H9 (cell line): ENCODE measurements at regions not wholly inside any gene's neighbourhood (a gene's known extent, or its start where the extent isn't known, plus 50 kb on each side); places are given as distances from the start of the nearest gene placed in this dataset.

Experiments used
- DNase-seq: peaks from one replicate; pipeline ENCODE4 v3.0.0-alpha.2; 2017
- H2AFZ ChIP-seq: one replicate; pipeline ENCODE4 v1.6.1; 2013; ENCODE audit warnings: mild to moderate bottlenecking, low read length, control low read depth, moderate library complexity
- H2AK5ac ChIP-seq: 2 replicates; pipeline ENCODE4 v1.6.1; 2013; ENCODE audit warnings: low read length, control low read depth, mixed read lengths; ENCODE audit not compliant: insufficient read length
- H2BK120ac ChIP-seq: one replicate; pipeline ENCODE4 v1.6.1; 2013; ENCODE audit warnings: low read depth, mild to moderate bottlenecking, low read length, control low read depth, inconsistent platforms; ENCODE audit not compliant: poor library complexity, severe bottlenecking
- H2BK12ac ChIP-seq: 2 replicates; pipeline ENCODE4 v1.6.1; 2013; ENCODE audit warnings: low read length, control low read depth, mixed read lengths, low read depth; ENCODE audit not compliant: insufficient read length
- H2BK15ac ChIP-seq: 2 replicates; pipeline ENCODE4 v1.6.1; 2013; ENCODE audit warnings: low read depth, low read length, control low read depth
- H2BK20ac ChIP-seq: one replicate; pipeline ENCODE4 v1.6.1; 2013; ENCODE audit warnings: low read depth, mild to moderate bottlenecking, low read length, control low read depth, inconsistent platforms; ENCODE audit not compliant: poor library complexity, severe bottlenecking
- H2BK5ac ChIP-seq: 2 replicates; pipeline ENCODE4 v1.6.1; 2013; ENCODE audit warnings: low read length, control low read depth, mixed read lengths; ENCODE audit not compliant: insufficient read length
- H3K14ac ChIP-seq: 2 replicates; pipeline ENCODE4 v1.6.1; 2013; ENCODE audit warnings: low read length, control low read depth; ENCODE audit not compliant: insufficient read depth
- H3K18ac ChIP-seq: 2 replicates; pipeline ENCODE4 v1.6.1; 2013; ENCODE audit warnings: low read depth, mild to moderate bottlenecking, mixed read lengths, low read length, control low read depth; ENCODE audit not compliant: insufficient read length
- H3K23ac ChIP-seq: 2 replicates; pipeline ENCODE4 v1.6.1; 2013; ENCODE audit warnings: low read length, control low read depth, mixed read lengths, low read depth; ENCODE audit not compliant: insufficient read length
- H3K23me2 ChIP-seq: 2 replicates; pipeline ENCODE4 v1.6.1; 2013; ENCODE audit warnings: low read depth, mild to moderate bottlenecking, mixed read lengths, low read length, control low read depth; ENCODE audit not compliant: insufficient read length, poor library complexity, severe bottlenecking
- H3K27ac ChIP-seq: 2 replicates; pipeline ENCODE4 v1.5.1; 2013; ENCODE audit warnings: low read length, control low read depth, mixed read lengths, low read depth; ENCODE audit not compliant: insufficient read length
- H3K27me3 ChIP-seq: 2 replicates; pipeline ENCODE4 v1.6.1; 2013; ENCODE audit warnings: low read length, control low read depth, inconsistent platforms; ENCODE audit not compliant: insufficient read depth
- H3K4ac ChIP-seq: 2 replicates; pipeline ENCODE4 v1.6.1; 2013; ENCODE audit warnings: low read depth, mild to moderate bottlenecking, control low read depth, inconsistent platforms, low read length, moderate library complexity
- H3K4me1 ChIP-seq: 2 replicates; pipeline ENCODE4 v1.6.1; 2013; ENCODE audit warnings: low read length, control low read depth, inconsistent platforms; ENCODE audit not compliant: insufficient read depth
- H3K4me2 ChIP-seq: 2 replicates; pipeline ENCODE4 v1.6.1; 2013; ENCODE audit warnings: low read length, control low read depth, mixed read lengths; ENCODE audit not compliant: insufficient read length, insufficient read depth
- H3K56ac ChIP-seq: 2 replicates; pipeline ENCODE4 v1.6.1; 2013; ENCODE audit warnings: low read depth, mild to moderate bottlenecking, mixed read lengths, low read length, control low read depth; ENCODE audit not compliant: insufficient read length
- H3K79me1 ChIP-seq: 2 replicates; pipeline ENCODE4 v1.6.1; 2013; ENCODE audit warnings: low read depth, mild to moderate bottlenecking, moderate library complexity, low read length, control low read depth, inconsistent platforms; ENCODE audit not compliant: insufficient read depth, poor library complexity, severe bottlenecking
- H3K79me2 ChIP-seq: 2 replicates; pipeline ENCODE4 v1.6.1; 2013; ENCODE audit warnings: low read length, control low read depth, inconsistent platforms; ENCODE audit not compliant: insufficient read depth
- H3K9ac ChIP-seq: 2 replicates; pipeline ENCODE4 v1.6.1; 2013; ENCODE audit warnings: low read length, control low read depth, mixed read lengths; ENCODE audit not compliant: insufficient read length; ENCODE audit errors: extremely low read depth
- H3K9me3 ChIP-seq: one replicate; pipeline ENCODE4 v1.6.1; 2013; ENCODE audit warnings: low read depth, low read length, inconsistent platforms; ENCODE audit not compliant: control insufficient read depth
- H3T11ph ChIP-seq: one replicate; pipeline ENCODE4 v1.6.1; 2013; ENCODE audit warnings: mild to moderate bottlenecking, low read length, control low read depth, inconsistent platforms
- H4K20me1 ChIP-seq: one replicate; pipeline ENCODE4 v1.6.1; 2013; ENCODE audit not compliant: control insufficient read depth, insufficient read length, insufficient read depth
- H4K5ac ChIP-seq: 2 replicates; pipeline ENCODE4 v1.6.1; 2013; ENCODE audit warnings: low read depth, mild to moderate bottlenecking, mixed read lengths, low read length, control low read depth; ENCODE audit not compliant: insufficient read length
- H4K8ac ChIP-seq: replicated peaks from 2 replicates; pipeline ENCODE4 v1.6.1; 2013; ENCODE audit warnings: low read length, control low read depth, mixed read lengths, low read depth; ENCODE audit not compliant: insufficient read length
- H4K91ac ChIP-seq: 2 replicates; pipeline ENCODE4 v1.6.1; 2013; ENCODE audit warnings: low read depth, mild to moderate bottlenecking, moderate library complexity, mixed read lengths, low read length, control low read depth; ENCODE audit not compliant: insufficient read length
- H3K27ac Mint-ChIP-seq, 3 experiments: 2 replicates in 2 of 3; 3 replicates in 1 of 3; pipeline ENCODE4 v1.8.0; 2020 to 2021; ENCODE audit warnings: mixed read lengths in 3 of 3, mild to moderate bottlenecking in 1 of 3, moderate library complexity in 1 of 3
- H3K27me3 Mint-ChIP-seq: 2 replicates; pipeline ENCODE4 v1.8.0; 2021; ENCODE audit warnings: low read depth, mild to moderate bottlenecking, moderate library complexity, mixed read lengths
- H3K36me3 Mint-ChIP-seq, 3 experiments: 2 replicates in 2 of 3; 3 replicates in 1 of 3; pipeline ENCODE4 v1.8.0; 2020 to 2021; ENCODE audit warnings: low read depth in 3 of 3, mixed read lengths in 3 of 3; ENCODE audit not compliant: insufficient read depth in 1 of 3
- H3K4me1 Mint-ChIP-seq, 2 experiments: 2 replicates each; pipeline ENCODE4 v1.8.0; 2020; ENCODE audit warnings: mixed read lengths in 2 of 2
- H3K4me3 Mint-ChIP-seq, 2 experiments: 2 replicates in 1 of 2; 3 replicates in 1 of 2; pipeline ENCODE4 v1.8.0; 2020 to 2021; ENCODE audit warnings: mild to moderate bottlenecking in 2 of 2, mixed read lengths in 2 of 2, moderate library complexity in 1 of 2
- H3K9me3 Mint-ChIP-seq, 2 experiments: 2 replicates in 1 of 2; 3 replicates in 1 of 2; pipeline ENCODE4 v1.8.0; 2020; ENCODE audit warnings: mild to moderate bottlenecking in 2 of 2, mixed read lengths in 2 of 2, moderate library complexity in 1 of 2
- WGBS: extraction: QIAGEN DNeasy Blood & Tissue Kit; methylation state at CpG from one replicate; pipeline ENCODE4 v1.1.7; 2013; ENCODE audit warnings: missing lambda C conversion rate, low lambda C conversion rate, mixed read lengths; ENCODE audit not compliant: insufficient read length; ENCODE audit errors: extremely low coverage; 5-methylcytosine and 5-hydroxymethylcytosine counted together
- TF ChIP-seq, protein P1 (sequence below): fragments of 200-600 bp; sonication (generic); conservative IDR thresholded peaks from 3 replicates; pipeline ENCODE4 v1.8.0; 2021; ENCODE audit warnings: antibody characterized with exemption, mild to moderate bottlenecking

DNA sequence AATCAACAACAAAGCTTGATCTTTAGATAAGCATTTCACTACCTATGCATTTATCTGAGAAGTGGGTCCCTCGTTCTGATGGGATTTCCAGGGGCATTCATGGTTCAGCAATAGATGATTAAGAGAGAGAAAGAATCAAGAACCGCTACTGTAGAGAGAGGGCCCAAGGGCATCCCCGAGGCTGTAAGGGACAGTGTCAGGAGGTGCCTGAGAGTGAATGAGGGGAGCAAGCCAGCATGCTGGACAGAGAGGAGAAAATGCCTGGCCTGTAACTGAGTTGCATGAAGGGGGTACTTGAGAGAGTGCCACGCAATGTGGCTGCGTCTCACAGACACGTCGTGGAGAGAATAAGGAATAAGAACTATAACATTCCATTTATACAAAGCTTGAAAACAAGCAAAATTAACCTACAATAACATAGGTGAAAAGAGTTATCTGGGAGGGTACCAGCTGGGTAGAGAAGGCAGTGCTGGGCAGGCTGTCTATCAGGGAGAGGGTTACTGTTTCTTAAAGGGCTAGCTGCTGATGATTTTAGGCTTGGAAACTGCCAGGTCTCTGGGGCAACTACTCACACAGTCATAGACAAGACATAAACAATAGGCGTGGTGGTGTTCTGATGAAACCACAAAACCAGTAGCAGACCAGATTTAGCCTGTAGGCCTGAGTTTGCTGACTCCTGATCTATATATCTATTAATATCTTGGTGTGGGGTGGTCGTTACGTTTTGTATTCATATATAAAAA, 374.6 kb upstream of the CFAP20DC start:
- no CpG with 5 or more reads among the region's 10 CpGs for WGBS
- no peak overlapping the region for H2AFZ ChIP-seq
- H3K79me2 ChIP-seq = no peaks in the 10 kb centered on the region
- no peak overlapping the region for H3K9ac ChIP-seq
- no peak overlapping the region for H2BK12ac ChIP-seq
- no peak overlapping the region for H2BK120ac ChIP-seq
- no peaks in the 10 kb centered on the region for H3K4me1 Mint-ChIP-seq
- H3K23me2 ChIP-seq = no peaks in the 10 kb centered on the region
- H4K91ac ChIP-seq = no peak overlapping the region
- H4K5ac ChIP-seq = no peak overlapping the region
- H4K20me1 ChIP-seq = no peaks in the 10 kb centered on the region
- H4K8ac ChIP-seq = no peak overlapping the region
- H2BK15ac ChIP-seq = no peak overlapping the region
- H3K9me3 Mint-ChIP-seq = no peaks in the 10 kb centered on the region
- H3K27ac Mint-ChIP-seq = no peak overlapping the region
- H2AK5ac ChIP-seq = no peak overlapping the region
- no peaks in the 10 kb centered on the region for H3K27me3 ChIP-seq
- H3K23ac ChIP-seq = no peak overlapping the region
- no peak overlapping the region for H2BK5ac ChIP-seq
- H3K4ac ChIP-seq = no peak overlapping the region
- TF ChIP-seq, protein P1, sequence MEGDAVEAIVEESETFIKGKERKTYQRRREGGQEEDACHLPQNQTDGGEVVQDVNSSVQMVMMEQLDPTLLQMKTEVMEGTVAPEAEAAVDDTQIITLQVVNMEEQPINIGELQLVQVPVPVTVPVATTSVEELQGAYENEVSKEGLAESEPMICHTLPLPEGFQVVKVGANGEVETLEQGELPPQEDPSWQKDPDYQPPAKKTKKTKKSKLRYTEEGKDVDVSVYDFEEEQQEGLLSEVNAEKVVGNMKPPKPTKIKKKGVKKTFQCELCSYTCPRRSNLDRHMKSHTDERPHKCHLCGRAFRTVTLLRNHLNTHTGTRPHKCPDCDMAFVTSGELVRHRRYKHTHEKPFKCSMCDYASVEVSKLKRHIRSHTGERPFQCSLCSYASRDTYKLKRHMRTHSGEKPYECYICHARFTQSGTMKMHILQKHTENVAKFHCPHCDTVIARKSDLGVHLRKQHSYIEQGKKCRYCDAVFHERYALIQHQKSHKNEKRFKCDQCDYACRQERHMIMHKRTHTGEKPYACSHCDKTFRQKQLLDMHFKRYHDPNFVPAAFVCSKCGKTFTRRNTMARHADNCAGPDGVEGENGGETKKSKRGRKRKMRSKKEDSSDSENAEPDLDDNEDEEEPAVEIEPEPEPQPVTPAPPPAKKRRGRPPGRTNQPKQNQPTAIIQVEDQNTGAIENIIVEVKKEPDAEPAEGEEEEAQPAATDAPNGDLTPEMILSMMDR = no peak
- H3K18ac ChIP-seq = no peak overlapping the region
- H3K36me3 Mint-ChIP-seq = no peaks in the 10 kb centered on the region
- no peak overlapping the region for H3K56ac ChIP-seq
- H3K4me1 ChIP-seq = no peaks in the 10 kb centered on the region
- peaks cover 39% of the 10 kb centered on the region for H3K27me3 Mint-ChIP-seq
- no peaks in the 10 kb centered on the region for H3K79me1 ChIP-seq
- H3K9me3 ChIP-seq = no peaks in the 10 kb centered on the region
- no peak overlapping the region for H3T11ph ChIP-seq
- no peak overlapping the region; the same call in 1 of the 2 replicates for H3K14ac ChIP-seq
- no peak overlapping the region for H3K4me2 ChIP-seq
- H3K4me3 Mint-ChIP-seq = no peak overlapping the region
- no peak overlapping the region for H3K27ac ChIP-seq
- DNase-seq = no peak
- H2BK20ac ChIP-seq = no peak overlapping the region
